Putamen (tissue), 1 donor: ENCODE measurements at regions not wholly inside any gene's neighbourhood (a gene's known extent, or its start where the extent isn't known, plus 50 kb on each side); places are given as distances from the start of the nearest gene placed in this dataset.

ENCODE experiments used
- DNase-seq: peaks from one replicate; pipeline ENCODE4 v3.0.0-alpha.2; 2016; ENCODE audit warnings: low spot score

- no peak for DNase-seq
These were observed 59.3 kb downstream of the DDIT4L start for GRCh38 chr4:100130964-100131363.

GRCh38 chr4:100130491-100130890 lies 59.8 kb downstream of the DDIT4L start:
- DNase-seq, result no peak

DNA sequence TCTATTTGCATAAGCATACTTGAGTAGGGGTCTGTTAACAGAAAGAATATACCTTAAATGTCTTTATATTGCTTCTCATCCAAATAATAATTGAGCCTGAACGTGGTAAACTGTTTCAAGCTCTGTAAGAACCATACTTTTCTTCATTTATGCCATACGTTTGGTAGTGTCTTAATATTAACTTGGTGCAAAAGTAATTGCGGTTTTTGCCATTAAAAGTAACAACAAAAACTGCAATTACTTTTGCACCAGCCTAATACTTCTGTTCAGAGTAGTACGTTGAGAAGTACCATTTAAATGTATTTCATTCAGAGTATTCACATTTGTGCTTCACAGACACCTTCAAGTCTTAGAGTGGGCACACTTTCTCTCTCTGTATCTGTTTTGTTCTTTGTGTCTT lies 60.5 kb downstream of the DDIT4L start:
- no peak for DNase-seq

- DNase-seq, result no peak
These were observed 61.9 kb downstream of the DDIT4L start for GRCh38 chr4:100128338-100128737.

DNA sequence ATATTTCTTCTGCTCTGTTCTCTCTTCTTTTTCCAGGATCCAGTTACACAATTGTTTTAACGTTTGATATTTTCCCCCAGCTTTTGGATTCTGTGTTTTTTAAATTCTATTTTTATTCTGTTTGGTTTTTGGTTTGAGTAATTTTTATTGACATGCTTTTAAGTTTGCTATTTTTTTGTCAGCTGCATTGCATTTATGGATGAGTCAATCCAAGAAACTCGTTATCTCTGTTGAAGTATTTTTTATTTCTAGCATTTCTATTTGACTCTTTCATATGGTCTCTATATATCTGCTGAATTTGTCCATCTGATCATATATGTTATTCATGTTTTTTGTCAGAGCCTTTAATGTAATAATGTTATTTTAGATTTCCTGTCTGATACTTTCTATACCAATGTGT lies 65.6 kb downstream of the DDIT4L start:
- DNase-seq, result no peak

GRCh38 chr4:100118181-100118580 lies 72.1 kb downstream of the DDIT4L start:
- no peak for DNase-seq

- DNase-seq, result no peak
These were observed 72.5 kb downstream of the DDIT4L start for GRCh38 chr4:100117750-100118149.

GRCh38 chr4:100114909-100115308 lies 75.4 kb downstream of the DDIT4L start:
- no peak for DNase-seq

DNA sequence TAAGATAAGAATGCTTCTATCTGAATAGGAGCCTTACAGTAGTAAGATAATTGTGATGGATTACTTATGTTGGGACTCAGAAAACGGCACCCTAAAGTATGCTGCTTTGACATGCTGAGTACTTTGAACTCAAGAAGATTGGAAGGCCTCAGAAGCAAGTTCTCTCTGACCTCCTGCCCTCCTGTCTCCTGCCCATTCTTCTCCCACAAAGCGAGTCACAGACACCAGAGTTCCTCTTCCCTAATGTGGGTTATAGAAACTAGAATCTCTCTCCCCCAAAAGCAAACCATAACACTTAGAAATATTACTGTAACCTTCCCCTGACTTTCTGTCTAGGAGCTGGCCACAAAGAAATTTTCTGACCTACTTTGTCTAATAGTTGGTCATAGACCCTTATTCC lies 76.5 kb downstream of the DDIT4L start:
- no peak for DNase-seq

- no peak for DNase-seq
These were observed 77.2 kb downstream of the DDIT4L start for GRCh38 chr4:100113096-100113495.

- DNase-seq, result no peak
These were observed 80.3 kb downstream of the DDIT4L start for GRCh38 chr4:100109921-100110320.

- no peak for DNase-seq
These were observed 81.4 kb downstream of the DDIT4L start for GRCh38 chr4:100108869-100109268.

GRCh38 chr4:100106982-100107381 lies 83.3 kb downstream of the DDIT4L start:
- DNase-seq, result no peak

DNA sequence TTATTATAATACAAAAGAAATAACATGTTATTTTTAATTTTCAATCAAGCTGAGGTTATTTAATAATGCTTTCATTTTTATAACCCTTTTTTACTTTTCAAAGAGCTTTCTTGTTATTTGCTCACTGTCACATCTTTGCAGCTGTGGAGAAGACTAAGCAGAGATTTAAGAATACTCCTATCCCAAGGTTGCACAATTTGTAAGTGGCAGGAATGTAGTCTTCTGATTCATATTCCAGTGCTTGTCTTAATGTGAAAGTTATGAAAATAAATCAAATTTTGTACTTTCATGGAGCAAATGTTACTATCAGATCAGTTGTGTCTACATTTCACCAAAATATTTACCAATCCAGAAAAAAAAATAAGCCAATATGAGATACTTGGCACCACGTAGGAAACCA lies 86.6 kb downstream of the DDIT4L start:
- DNase-seq, result no peak

GRCh38 chr4:100100985-100101384 lies 89.3 kb downstream of the DDIT4L start:
- no peak for DNase-seq

DNA sequence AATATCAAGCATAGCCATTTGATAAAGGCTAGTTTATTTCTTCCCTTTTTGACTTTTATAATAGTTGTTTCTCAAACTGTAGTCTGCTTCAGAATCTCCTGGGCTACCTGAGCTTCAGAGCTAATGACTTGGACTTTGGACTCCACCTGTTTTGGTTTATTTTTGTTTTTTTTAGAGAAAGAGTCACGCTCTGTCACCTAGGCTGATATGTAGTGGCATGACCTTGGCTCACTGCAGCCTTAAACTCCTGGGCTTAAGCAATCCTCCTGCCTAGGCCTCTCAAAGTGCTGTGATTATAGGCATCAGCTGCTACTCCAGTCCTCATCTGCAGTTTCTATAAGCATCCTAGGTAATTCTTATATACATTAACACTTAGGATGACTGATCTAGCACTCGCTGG lies 90.5 kb downstream of the DDIT4L start:
- DNase-seq, result no peak

- no peak for DNase-seq
These were observed 91.6 kb downstream of the DDIT4L start for GRCh38 chr4:100098681-100099080.

- DNase-seq, result no peak
These were observed 92.2 kb downstream of the DDIT4L start for GRCh38 chr4:100098011-100098545.

DNA sequence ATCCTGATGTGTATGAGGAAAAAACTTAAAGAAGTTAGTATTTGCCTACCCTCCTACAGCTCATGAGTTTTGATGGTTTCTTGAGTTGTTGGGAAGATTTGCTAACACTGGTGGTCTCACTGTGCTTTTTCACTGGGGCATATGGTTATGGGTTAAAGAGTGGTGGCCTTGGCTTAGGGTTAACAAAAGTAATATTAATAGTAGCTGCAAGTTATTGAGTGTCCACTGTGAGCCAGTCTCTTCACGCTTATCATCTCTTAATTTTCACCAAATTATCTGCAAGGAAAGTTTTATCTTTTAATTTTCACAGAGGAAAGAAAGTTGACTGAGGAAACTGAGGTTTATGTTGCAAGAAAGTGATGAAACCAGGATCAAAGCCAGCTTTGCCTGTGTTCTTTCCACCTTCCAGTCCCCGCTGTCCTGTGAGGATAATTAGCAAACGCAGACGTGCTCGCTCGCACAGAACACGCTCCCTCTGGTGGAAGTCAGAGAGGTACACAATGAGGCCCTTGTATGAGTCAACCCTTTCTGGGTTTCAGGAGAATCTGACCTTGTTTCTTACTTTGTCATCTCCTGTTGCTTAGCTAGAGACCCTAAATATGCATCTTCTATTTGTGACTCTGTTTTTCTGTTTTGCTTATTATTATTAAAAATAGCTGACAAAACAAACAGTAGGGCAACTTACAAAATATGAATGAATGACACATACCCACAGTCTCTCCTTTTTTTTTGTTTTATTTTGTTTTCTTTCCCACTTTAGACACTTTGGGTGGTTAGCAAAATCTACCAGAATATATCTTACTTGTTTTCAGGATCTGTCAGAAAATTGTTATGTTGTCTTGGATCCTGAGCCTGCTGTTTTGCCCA lies 94.3 kb downstream of the DDIT4L start:
- DNase-seq, result no peak

- DNase-seq, result peak; percentile 85
These were observed 97.0 kb downstream of the DDIT4L start for GRCh38 chr4:100093091-100093866.

GRCh38 chr4:100087743-100088142 lies 102.5 kb downstream of the DDIT4L start:
- no peak for DNase-seq

DNA sequence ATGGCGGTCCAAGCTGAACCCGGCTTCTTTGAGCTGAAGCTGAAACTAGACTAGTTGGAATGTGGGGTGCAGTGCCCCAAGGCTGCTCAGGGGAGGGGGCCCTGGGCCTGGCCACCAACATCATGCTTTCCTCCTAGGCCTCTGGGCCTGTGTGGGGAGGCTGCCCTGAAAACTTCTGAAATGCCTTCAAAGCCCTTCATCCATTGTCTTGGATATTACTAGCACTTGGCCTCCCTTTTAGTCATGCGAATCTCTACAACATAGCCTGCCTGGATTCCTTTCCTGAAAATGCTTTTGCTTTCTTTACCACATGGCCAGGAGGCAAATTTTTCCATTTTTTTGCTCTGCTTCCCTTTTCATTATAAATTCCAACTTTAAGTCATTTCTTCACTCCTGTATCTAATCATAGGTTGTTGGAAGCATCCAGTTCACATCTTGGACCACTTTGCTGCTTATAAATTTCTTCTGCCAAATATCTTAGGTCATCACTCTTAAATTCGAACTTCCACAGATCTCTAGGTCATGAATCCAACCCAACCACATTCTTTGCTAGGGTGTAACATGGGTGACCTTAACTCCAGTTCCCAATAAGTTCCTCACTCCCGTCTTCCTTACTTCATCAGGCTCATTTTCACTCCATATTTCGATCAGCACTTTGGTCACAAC lies 103.4 kb downstream of the DDIT4L start:
- no peak for DNase-seq

DNA sequence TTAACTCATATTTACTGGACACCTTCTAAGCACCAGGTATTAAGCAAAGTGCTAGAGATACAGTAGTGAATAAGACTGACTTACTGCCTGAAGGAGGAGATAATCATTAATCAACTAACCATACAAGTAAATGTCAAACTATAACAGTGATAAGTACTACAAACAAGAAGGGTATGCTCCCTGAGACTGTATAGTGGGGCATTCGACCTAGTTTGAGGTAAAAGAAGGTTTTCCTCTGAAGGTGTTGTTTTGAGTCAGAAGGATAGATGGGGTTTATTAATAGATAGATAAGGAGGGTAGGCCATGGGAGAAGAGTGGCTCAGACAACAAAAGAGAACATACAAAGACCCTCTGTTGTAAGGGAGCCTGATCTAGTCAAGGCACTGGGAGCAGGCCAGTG lies 105.4 kb downstream of the DDIT4L start:
- no peak for DNase-seq
